ENCODE measurements at regions not wholly inside any gene's neighbourhood (a gene's known extent, or its start where the extent isn't known, plus 50 kb on each side); places are given as distances from the start of the nearest gene placed in this dataset.

DNA sequence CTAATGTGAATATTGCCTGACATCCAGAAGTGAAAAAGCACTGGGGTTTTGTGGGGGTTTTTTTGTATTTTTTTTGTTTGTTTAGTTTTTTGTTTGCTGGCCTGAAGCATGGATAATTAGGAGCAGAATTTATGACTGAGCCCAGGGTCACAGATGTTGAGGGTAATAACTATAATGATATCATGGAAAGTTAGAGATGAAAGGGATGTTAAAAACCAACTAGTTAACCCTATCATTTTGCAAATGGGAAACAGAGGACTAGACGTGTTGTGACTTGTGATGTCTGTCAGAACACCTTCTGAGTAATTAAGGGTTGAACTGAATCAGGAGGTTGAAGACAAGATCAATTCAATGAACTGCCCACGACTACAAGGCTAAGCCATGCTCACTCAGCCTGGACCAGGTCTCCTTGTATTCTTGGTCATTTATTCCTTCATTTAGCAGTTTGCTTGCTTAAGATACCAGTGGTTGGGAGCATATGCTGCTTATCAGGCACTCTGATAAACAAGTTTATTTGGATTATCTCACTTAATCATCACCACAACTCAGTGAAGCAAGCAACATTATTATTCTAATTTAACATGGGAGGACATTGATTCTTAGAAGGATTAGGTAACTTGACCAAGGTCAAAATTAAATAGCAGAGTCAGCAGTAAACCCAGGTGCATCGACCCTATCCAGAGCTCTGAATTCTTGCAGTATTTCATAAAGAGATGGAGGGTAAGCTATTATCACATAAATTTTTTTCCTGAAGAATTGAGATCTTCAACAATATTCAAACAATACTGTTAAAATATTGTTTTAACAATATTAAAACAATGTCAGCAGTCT lies 75.7 kb upstream of the PIK3R1 start:
- Histone ChIP-seq H3K36me3 (no peaks in the 10 kb centered on the region), H3K4me3 (no peak overlapping the region), H3K27me3 (no peaks in the 10 kb centered on the region), H3K9me3 (no peaks in the 10 kb centered on the region), H3K27ac (no peak overlapping the region), H3K4me1 (no peaks in the 10 kb centered on the region)
- DNase-seq, result no peak
- TF ChIP-seq POLR2A (IDR thresholded peaks at IDR 0.05), result no peak
- TF ChIP-seq, protein P1, sequence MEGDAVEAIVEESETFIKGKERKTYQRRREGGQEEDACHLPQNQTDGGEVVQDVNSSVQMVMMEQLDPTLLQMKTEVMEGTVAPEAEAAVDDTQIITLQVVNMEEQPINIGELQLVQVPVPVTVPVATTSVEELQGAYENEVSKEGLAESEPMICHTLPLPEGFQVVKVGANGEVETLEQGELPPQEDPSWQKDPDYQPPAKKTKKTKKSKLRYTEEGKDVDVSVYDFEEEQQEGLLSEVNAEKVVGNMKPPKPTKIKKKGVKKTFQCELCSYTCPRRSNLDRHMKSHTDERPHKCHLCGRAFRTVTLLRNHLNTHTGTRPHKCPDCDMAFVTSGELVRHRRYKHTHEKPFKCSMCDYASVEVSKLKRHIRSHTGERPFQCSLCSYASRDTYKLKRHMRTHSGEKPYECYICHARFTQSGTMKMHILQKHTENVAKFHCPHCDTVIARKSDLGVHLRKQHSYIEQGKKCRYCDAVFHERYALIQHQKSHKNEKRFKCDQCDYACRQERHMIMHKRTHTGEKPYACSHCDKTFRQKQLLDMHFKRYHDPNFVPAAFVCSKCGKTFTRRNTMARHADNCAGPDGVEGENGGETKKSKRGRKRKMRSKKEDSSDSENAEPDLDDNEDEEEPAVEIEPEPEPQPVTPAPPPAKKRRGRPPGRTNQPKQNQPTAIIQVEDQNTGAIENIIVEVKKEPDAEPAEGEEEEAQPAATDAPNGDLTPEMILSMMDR (IDR thresholded peaks at IDR 0.05), result no peak
- intact Hi-C loops (cut with DNase I; ENCODE audit: low total_unique reads), result no loop called here

DNA sequence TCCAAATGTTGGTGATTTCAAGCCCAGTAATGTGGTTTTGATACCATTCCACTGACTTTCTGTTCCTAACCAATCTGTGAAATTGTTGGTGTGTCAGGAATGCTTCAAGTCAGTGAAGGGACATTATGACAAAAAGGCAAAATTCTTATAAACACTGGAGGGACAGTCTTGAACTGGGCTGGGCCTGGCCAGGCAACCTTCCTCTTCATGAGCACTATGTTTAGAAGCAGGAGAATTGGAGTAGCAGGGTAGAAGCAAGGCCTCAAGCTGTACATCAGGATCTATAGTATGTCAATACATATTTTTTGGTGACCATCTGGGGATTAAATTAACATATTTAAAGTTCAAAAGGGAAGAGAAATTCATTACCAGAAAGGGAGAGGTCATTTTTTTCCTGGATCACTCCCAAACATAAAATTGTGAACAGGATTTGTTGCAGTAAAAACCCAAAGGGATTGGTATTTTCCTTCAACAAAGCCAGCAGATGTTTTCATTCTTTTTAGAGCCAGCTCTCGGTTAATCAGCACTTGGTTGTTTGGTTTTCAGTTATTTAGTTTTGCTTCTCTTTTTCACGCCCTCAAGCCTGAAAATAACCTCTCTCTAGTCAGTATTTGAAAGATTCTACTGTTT lies 77.9 kb upstream of the PIK3R1 start:
- H3K27ac ChIP-seq, result no peak overlapping the region
- TF ChIP-seq, protein P1 (IDR thresholded peaks at IDR 0.05), result no peak
- TF ChIP-seq POLR2A (IDR thresholded peaks at IDR 0.05), result no peak
- intact Hi-C loops (cut with DNase I; ENCODE audit: low total_unique reads), result no loop called here

DNA sequence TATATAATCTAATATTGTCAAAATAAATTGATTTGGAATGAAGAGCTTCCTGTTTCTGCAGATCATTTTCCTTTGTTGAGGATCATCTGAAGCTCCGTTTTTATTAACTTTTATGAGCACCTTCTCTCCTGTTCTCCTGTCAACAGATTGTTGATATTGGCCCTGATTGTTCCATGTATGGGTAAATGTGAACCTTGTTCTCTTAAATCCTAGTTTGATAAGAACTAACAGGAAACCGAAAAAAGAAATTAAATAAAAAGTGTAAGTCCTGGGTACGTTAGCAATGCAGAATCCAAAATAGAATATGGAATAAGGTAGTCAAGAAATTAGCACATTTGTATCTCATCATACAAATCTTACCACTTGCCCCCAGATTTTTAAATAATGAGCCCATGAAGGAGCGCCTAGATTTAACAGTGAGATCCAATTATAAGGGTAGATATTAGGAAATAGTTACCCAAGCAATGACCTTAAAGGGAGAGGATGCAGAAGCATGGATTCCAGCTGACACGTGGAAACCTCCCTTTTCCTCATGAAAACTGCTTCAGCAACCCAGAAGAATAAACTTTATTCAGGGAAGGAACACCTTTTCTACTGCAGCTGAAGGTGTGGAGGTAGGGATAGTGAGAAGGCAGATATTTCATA lies 80.8 kb upstream of the PIK3R1 start:
- Histone ChIP-seq H3K9me3 (no peaks in the 10 kb centered on the region), H3K27ac (no peak overlapping the region), H3K4me3 (no peak overlapping the region), H3K36me3 (no peaks in the 10 kb centered on the region), H3K4me1 (no peaks in the 10 kb centered on the region), H3K27me3 (no peaks in the 10 kb centered on the region)
- intact Hi-C loops (cut with DNase I; ENCODE audit: low total_unique reads), result no loop called here
- TF ChIP-seq POLR2A (IDR thresholded peaks at IDR 0.05), result no peak
- TF ChIP-seq, protein P1 (IDR thresholded peaks at IDR 0.05), result no peak
- no peak for DNase-seq

More for the DNA sequence above, 77.9 kb upstream of the PIK3R1 start:
- Histone ChIP-seq H3K4me1 (no peaks in the 10 kb centered on the region), H3K9me3 (no peaks in the 10 kb centered on the region), H3K27me3 (no peaks in the 10 kb centered on the region), H3K36me3 (no peaks in the 10 kb centered on the region), H3K4me3 (no peak overlapping the region)
- no peak for DNase-seq

DNA sequence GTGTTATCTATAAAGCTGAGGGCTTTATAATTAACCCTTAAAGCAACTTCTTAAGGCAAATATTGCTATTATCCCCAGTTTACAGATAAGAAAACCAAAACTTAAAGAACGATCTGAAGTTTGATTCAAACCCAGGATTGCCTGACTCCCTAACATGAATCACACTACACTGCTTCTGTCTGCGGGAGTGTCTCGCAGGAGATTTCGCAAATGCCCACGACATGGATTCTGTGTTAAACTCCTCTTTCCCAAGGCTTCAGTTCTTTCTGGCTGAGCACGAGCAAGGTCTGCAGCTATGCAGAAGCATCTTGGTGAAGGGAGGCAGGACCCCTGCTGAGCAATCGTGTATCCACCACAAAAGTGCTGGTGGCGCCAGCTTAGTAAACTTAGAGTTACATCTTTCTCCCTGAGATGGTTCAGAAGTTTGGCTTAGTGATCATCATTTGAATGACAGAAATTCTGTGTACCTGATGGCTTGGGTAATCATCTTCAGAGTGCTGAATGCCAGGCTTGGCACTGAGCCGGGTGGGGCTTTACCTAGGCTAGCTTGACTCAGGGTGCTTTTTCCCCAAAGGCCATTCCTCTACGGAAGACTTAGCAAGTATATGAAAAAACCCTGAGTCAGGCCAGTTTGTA lies 81.4 kb upstream of the PIK3R1 start:
- intact Hi-C loops (cut with DNase I; ENCODE audit: low total_unique reads), result no loop called here
- Histone ChIP-seq H3K36me3 (no peaks in the 10 kb centered on the region), H3K9me3 (no peaks in the 10 kb centered on the region), H3K4me3 (no peak overlapping the region), H3K27me3 (no peaks in the 10 kb centered on the region), H3K4me1 (no peaks in the 10 kb centered on the region), H3K27ac (no peak overlapping the region)
- TF ChIP-seq POLR2A (IDR thresholded peaks at IDR 0.05), result no peak
- TF ChIP-seq, protein P1 (IDR thresholded peaks at IDR 0.05), result no peak
- DNase-seq, result no peak

Measured in uterus (tissue), 3 donors.